Psoas muscle (tissue), 7 donors: ENCODE measurements at regions not wholly inside any gene's neighbourhood (a gene's known extent, or its start where the extent isn't known, plus 50 kb on each side); places are given as distances from the start of the nearest gene placed in this dataset.

Source experiments
- ATAC-seq, 4 donors: fragments of 200-7000 bp; cut with Tn5 transposase; one replicate each; pipeline ENCODE4 v1.9.1; 2020; ENCODE audit warnings: moderate library complexity in 3 of 4, mild to moderate bottlenecking in 2 of 4
- DNase-seq, 2 donors: peaks; one replicate each; pipeline ENCODE4 v3.0.0-alpha.2; 2020
- H3K27ac ChIP-seq: fragments of 200-600 bp; one replicate; pipeline ENCODE4 v1.8.0; 2022
- H3K27me3 ChIP-seq, 3 donors: fragments of 200-600 bp in 1 of 3; one replicate each; pipeline versions ENCODE4 v1.6.1 to v1.8.0; 2013 to 2022; ENCODE audit warnings: low read length in 2 of 3, mild to moderate bottlenecking in 2 of 3, moderate library complexity in 1 of 3; ENCODE audit not compliant: insufficient read depth in 3 of 3
- H3K36me3 ChIP-seq, 2 donors: fragments of 200-600 bp in 1 of 2; one replicate each; pipeline versions ENCODE4 v1.6.1 to v1.8.0; 2013 to 2022; ENCODE audit warnings: low read depth in 1 of 2, mild to moderate bottlenecking in 1 of 2, moderate library complexity in 1 of 2; ENCODE audit not compliant: insufficient read depth in 1 of 2
- H3K4me1 ChIP-seq: fragments of 200-600 bp; one replicate; pipeline ENCODE4 v1.8.0; 2022
- H3K4me3 ChIP-seq: fragments of 200-600 bp; one replicate; pipeline ENCODE4 v1.8.0; 2022; ENCODE audit warnings: mild to moderate bottlenecking
- H3K9me3 ChIP-seq: fragments of 200-600 bp; one replicate; pipeline ENCODE4 v1.8.0; 2022
- CTCF ChIP-seq: fragments of 200-600 bp; IDR thresholded peaks from one replicate; pipeline ENCODE4 v1.8.0; 2022; ENCODE audit warnings: antibody characterized with exemption
- WGBS, 3 donors: extraction: QIAGEN DNeasy Blood & Tissue Kit; methylation state at CpG; one replicate each; pipeline versions ENCODE4 v1.1.6 to v1.1.7; 2013; 5-methylcytosine and 5-hydroxymethylcytosine counted together
- intact Hi-C, 2 donors: fragments of 100-400 bp; cut with DNase I; formaldehyde crosslinking; loops; one replicate each; pipeline versions ENCODE4 v1.11.0 to v1.14.2; 2022
- donor health status: healthy with polysubstance abuse.
- donor health status: DM: no; HTN: no; CAD: no; lungs with moderate emphysema.
- donor health status: Bipolar disorder and iron deficiency.
- donor health status: healthy.
- donor health status: DM: yes; HTN: yes; CAD: no.
- donor health status: DM: no; HTN: no; CAD: no.
- donor health status: DM: yes; HTN: yes; CAD: no.

GRCh38 chr16:9622268-9622667 is 530.8 kb downstream of the HAPSTR1 start:
- H3K9me3 ChIP-seq = no peaks in the 10 kb centered on the region
- H3K27ac ChIP-seq = no peak overlapping the region
- H3K4me3 ChIP-seq = no peak overlapping the region
- no peaks in the 10 kb centered on the region for H3K36me3 ChIP-seq
- whole genome bisulfite sequencing, 3 donors = 50 to 64% (median 55%) methylated on average over 4 of the region's 4 CpGs
- H3K4me1 ChIP-seq = no peaks in the 10 kb centered on the region
- intact Hi-C loops = no loop called here
- DNase-seq (no peak), ATAC-seq (no peak)
- TF ChIP-seq CTCF = no peak
- peaks cover 0 to 4% (median 0%) of the 10 kb centered on the region in 3 donors for H3K27me3 ChIP-seq

GRCh38 chr16:9625122-9625521 is 533.7 kb downstream of the HAPSTR1 start:
- no peak for TF ChIP-seq CTCF
- no peaks in the 10 kb centered on the region for H3K9me3 ChIP-seq
- WGBS, 3 donors = 9 to 32% (median 19%) methylated on average over 2 of the region's 2 CpGs
- no peaks in the 10 kb centered on the region for H3K36me3 ChIP-seq
- H3K27ac ChIP-seq = no peak overlapping the region
- H3K27me3 ChIP-seq = peaks cover 0 to 4% (median 0%) of the 10 kb centered on the region in 3 donors
- H3K4me1 ChIP-seq = no peaks in the 10 kb centered on the region
- ATAC-seq (no peak), DNase-seq (no peak)
- intact Hi-C loops = no loop called here
- H3K4me3 ChIP-seq = no peak overlapping the region

- Histone ChIP-seq H3K27me3 (peaks cover 0 to 4% (median 0%) of the 10 kb centered on the region in 3 donors), H3K27ac (no peak overlapping the region), H3K4me1 (no peaks in the 10 kb centered on the region), H3K36me3 (no peaks in the 10 kb centered on the region), H3K9me3 (no peaks in the 10 kb centered on the region), H3K4me3 (no peak overlapping the region)
- ATAC-seq (no peak), DNase-seq (no peak)
- intact Hi-C loops = no loop called here
- no peak for TF ChIP-seq CTCF
- 77 to 79% (median 78%) methylated on average over 5 of the region's 5 CpGs for WGBS, 3 donors
Measured at GRCh38 chr16:9627427-9627826, 536.0 kb downstream of the HAPSTR1 start.

GRCh38 chr16:9630119-9630518 is 538.7 kb downstream of the HAPSTR1 start:
- Histone ChIP-seq H3K9me3 (no peaks in the 10 kb centered on the region), H3K4me3 (no peak overlapping the region), H3K4me1 (no peaks in the 10 kb centered on the region), H3K36me3 (no peaks in the 10 kb centered on the region), H3K27me3 (peaks cover 0 to 4% (median 0%) of the 10 kb centered on the region in 3 donors), H3K27ac (no peak overlapping the region)
- intact Hi-C loops = no loop called here
- no peak for DNase-seq
- 49 to 53% (median 52%) methylated on average over 3 of the region's 3 CpGs for WGBS, 3 donors
- TF ChIP-seq CTCF = no peak
- ATAC-seq = no peak

GRCh38 chr16:9630985-9631384 is 539.5 kb downstream of the HAPSTR1 start:
- Histone ChIP-seq H3K4me3 (no peak overlapping the region), H3K4me1 (no peaks in the 10 kb centered on the region), H3K27me3 (peaks cover 0 to 4% (median 0%) of the 10 kb centered on the region in 3 donors), H3K27ac (no peak overlapping the region), H3K36me3 (no peaks in the 10 kb centered on the region), H3K9me3 (no peaks in the 10 kb centered on the region)
- TF ChIP-seq CTCF = no peak
- intact Hi-C loops = no loop called here
- DNase-seq (no peak), ATAC-seq (no peak)
- WGBS, 3 donors = 87 to 91% (median 89%) methylated on average over 4 of the region's 4 CpGs
